OCI-LY3 (cell line): ENCODE measurements at regions not wholly inside any gene's neighbourhood (a gene's known extent, or its start where the extent isn't known, plus 50 kb on each side); places are given as distances from the start of the nearest gene placed in this dataset.
A peak's percentile ranks its signal among the peaks of the same experiment; 100 is the strongest.

Experiments
- H2AFZ ChIP-seq: fragments of 200-600, 300-600 bp; shearing (Covaris generic); 2 replicates; pipeline ENCODE4 v1.6.0; 2014; ENCODE audit warnings: antibody characterized with exemption, low read depth, low read length
- H3K27ac ChIP-seq: fragments of 200-600, 300-600 bp; sonication (generic); 2 replicates; pipeline ENCODE4 v1.5.1; 2014; ENCODE audit warnings: mild to moderate bottlenecking, low read length, moderate library complexity, mixed read lengths
- H3K27me3 ChIP-seq: fragments of 200-600, 300-600 bp; sonication (generic); 2 replicates; pipeline ENCODE4 v1.6.1; 2014; ENCODE audit warnings: low read depth, low read length, mixed read lengths
- H3K36me3 ChIP-seq: fragments of 200-600, 300-600 bp; sonication (generic); replicated peaks from 2 replicates; pipeline ENCODE3; 2014; ENCODE audit warnings: low read depth, low read length, mixed read lengths
- H3K4me1 ChIP-seq: fragments of 300-600, 200-600 bp; sonication (generic); 2 replicates; pipeline ENCODE4 v1.6.1; 2014; ENCODE audit warnings: low read length, mixed read lengths
- H3K4me2 ChIP-seq: fragments of 200-600, 300-600 bp; sonication (generic); 2 replicates; pipeline ENCODE4 v1.6.1; 2014; ENCODE audit warnings: low read length, mixed read lengths
- H3K4me3 ChIP-seq: fragments of 300-600, 200-600 bp; sonication (generic); 2 replicates; pipeline ENCODE4 v1.5.1; 2014; ENCODE audit warnings: antibody characterized with exemption, mild to moderate bottlenecking, low read length, moderate library complexity
- H3K79me2 ChIP-seq: fragments of 300-600, 200-600 bp; shearing (Covaris generic); 2 replicates; pipeline ENCODE4 v1.6.1; 2014; ENCODE audit warnings: mild to moderate bottlenecking, low read length, mixed read lengths
- H3K9ac ChIP-seq: fragments of 300-600, 200-600 bp; shearing (Covaris generic); 2 replicates; pipeline ENCODE4 v1.6.0; 2014; ENCODE audit warnings: mild to moderate bottlenecking, low read length, moderate library complexity
- H3K9me3 ChIP-seq: fragments of 200-600, 300-600 bp; shearing (Covaris generic); 2 replicates; pipeline ENCODE4 v1.6.1; 2014; ENCODE audit warnings: low read length, mixed read lengths; ENCODE audit not compliant: insufficient read depth
- H4K20me1 ChIP-seq: fragments of 200-600, 300-600 bp; sonication (generic); 2 replicates; pipeline ENCODE4 v1.6.1; 2016; ENCODE audit warnings: low read length, mixed read lengths; ENCODE audit not compliant: insufficient read depth
- EZH2phosphoT487 ChIP-seq: fragments of 200-600 bp; shearing (Covaris generic); IDR thresholded peaks from 2 replicates; pipeline ENCODE4 v1.6.1; 2018; ENCODE audit warnings: antibody characterized with exemption, mixed run types, low read depth
- TF ChIP-seq, protein P1 (sequence below): fragments of 200-600, 300-600 bp; sonication (generic); IDR thresholded peaks from 2 replicates; pipeline ENCODE4 v1.5.1; 2014; ENCODE audit warnings: antibody characterized with exemption, low read length, low read depth

DNA sequence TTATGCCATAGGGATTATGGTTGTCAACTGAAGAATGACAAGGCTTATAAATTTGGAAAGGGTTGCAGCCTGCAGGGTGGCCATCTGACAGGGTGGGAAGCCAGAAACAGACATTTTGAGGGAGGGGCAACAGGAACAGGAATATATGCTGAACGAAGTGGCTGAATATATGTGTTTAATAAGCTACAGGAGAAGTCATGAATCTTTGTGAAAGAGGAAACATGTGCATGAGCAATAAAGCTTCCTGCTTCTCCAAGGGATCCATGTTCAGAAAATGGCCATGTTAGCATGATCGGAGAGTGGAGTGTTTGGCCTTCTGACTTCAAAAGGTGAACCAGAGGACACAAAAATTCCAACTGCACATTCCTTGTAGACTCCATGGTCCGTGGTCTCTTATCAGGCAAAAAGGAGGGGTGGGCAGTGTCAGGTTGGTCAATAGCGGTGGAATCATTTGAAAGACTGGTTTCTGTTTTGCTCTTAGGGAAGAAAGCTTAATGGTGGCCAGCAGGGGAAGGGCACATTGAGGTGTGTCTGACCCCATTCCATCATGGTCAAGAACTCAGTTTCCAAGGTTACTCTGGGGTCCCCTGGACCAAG, 144.1 kb downstream of the SOCS6 start:
- H3K9ac ChIP-seq: no peak overlapping the region
- H3K4me1 ChIP-seq: peaks cover 25% of the 10 kb centered on the region
- no peak overlapping the region for H3K4me2 ChIP-seq
- no peak overlapping the region for H3K27ac ChIP-seq
- no peak overlapping the region for H3K4me3 ChIP-seq
- TF ChIP-seq, protein P1, sequence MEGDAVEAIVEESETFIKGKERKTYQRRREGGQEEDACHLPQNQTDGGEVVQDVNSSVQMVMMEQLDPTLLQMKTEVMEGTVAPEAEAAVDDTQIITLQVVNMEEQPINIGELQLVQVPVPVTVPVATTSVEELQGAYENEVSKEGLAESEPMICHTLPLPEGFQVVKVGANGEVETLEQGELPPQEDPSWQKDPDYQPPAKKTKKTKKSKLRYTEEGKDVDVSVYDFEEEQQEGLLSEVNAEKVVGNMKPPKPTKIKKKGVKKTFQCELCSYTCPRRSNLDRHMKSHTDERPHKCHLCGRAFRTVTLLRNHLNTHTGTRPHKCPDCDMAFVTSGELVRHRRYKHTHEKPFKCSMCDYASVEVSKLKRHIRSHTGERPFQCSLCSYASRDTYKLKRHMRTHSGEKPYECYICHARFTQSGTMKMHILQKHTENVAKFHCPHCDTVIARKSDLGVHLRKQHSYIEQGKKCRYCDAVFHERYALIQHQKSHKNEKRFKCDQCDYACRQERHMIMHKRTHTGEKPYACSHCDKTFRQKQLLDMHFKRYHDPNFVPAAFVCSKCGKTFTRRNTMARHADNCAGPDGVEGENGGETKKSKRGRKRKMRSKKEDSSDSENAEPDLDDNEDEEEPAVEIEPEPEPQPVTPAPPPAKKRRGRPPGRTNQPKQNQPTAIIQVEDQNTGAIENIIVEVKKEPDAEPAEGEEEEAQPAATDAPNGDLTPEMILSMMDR: no peak
- TF ChIP-seq EZH2phosphoT487: no peak
- H3K27me3 ChIP-seq: no peaks in the 10 kb centered on the region
- no peaks in the 10 kb centered on the region for H3K9me3 ChIP-seq
- no peaks in the 10 kb centered on the region for H3K36me3 ChIP-seq
- no peaks in the 10 kb centered on the region for H3K79me2 ChIP-seq
- peak overlapping the region; percentile 9; the same call in 1 of the 2 replicates for H2AFZ ChIP-seq
- no peaks in the 10 kb centered on the region for H4K20me1 ChIP-seq

GRCh38 chr18:70431203-70431624, 142.4 kb downstream of the SOCS6 start:
- no peak overlapping the region for H3K4me3 ChIP-seq
- H3K27ac ChIP-seq: no peak overlapping the region
- no peak for TF ChIP-seq EZH2phosphoT487
- TF ChIP-seq, protein P1: no peak
- no peak overlapping the region for H3K4me2 ChIP-seq
- H3K4me1 ChIP-seq: peaks cover 28% of the 10 kb centered on the region
- H3K27me3 ChIP-seq: no peaks in the 10 kb centered on the region
- H2AFZ ChIP-seq: no peak overlapping the region
- no peaks in the 10 kb centered on the region for H3K9me3 ChIP-seq
- H3K9ac ChIP-seq: no peak overlapping the region
- no peaks in the 10 kb centered on the region for H4K20me1 ChIP-seq
- no peaks in the 10 kb centered on the region for H3K79me2 ChIP-seq
- no peaks in the 10 kb centered on the region for H3K36me3 ChIP-seq

GRCh38 chr18:70430501-70431173, 141.8 kb downstream of the SOCS6 start:
- no peak overlapping the region for H3K4me2 ChIP-seq
- peaks cover 28% of the 10 kb centered on the region for H3K4me1 ChIP-seq

GRCh38 chr18:70429847-70430500, 141.1 kb downstream of the SOCS6 start:
- H3K79me2 ChIP-seq: no peaks in the 10 kb centered on the region
- no peaks in the 10 kb centered on the region for H3K36me3 ChIP-seq
- H3K4me3 ChIP-seq: no peak overlapping the region
- no peak overlapping the region for H3K9ac ChIP-seq
- H3K4me2 ChIP-seq: no peak overlapping the region
- no peaks in the 10 kb centered on the region for H3K27me3 ChIP-seq
- no peak overlapping the region for H3K27ac ChIP-seq
- TF ChIP-seq EZH2phosphoT487: no peak
- TF ChIP-seq, protein P1: no peak
- H3K4me1 ChIP-seq: peaks cover 28% of the 10 kb centered on the region
- H2AFZ ChIP-seq: no peak overlapping the region
- H4K20me1 ChIP-seq: no peaks in the 10 kb centered on the region
- no peaks in the 10 kb centered on the region for H3K9me3 ChIP-seq

More at GRCh38 chr18:70430501-70431173, 141.8 kb downstream of the SOCS6 start:
- Histone ChIP-seq H2AFZ (no peak overlapping the region), H3K4me3 (no peak overlapping the region), H4K20me1 (no peaks in the 10 kb centered on the region), H3K36me3 (no peaks in the 10 kb centered on the region), H3K79me2 (no peaks in the 10 kb centered on the region), H3K9ac (no peak overlapping the region), H3K27ac (no peak overlapping the region), H3K27me3 (no peaks in the 10 kb centered on the region), H3K9me3 (no peaks in the 10 kb centered on the region)
- no peak for TF ChIP-seq EZH2phosphoT487
- TF ChIP-seq, protein P1: no peak
